ENCODE measurements at regions not wholly inside any gene's neighbourhood (a gene's known extent, or its start where the extent isn't known, plus 50 kb on each side); places are given as distances from the start of the nearest gene placed in this dataset.

GRCh38 chr9:31612336-31613030, 772.0 kb upstream of the ACO1 start:
- TF ChIP-seq CTCF (IDR thresholded peaks at IDR 0.05) (no peak), POLR2A (IDR thresholded peaks at IDR 0.05) (no peak)
